GM18907 (cell line): ENCODE measurements at regions not wholly inside any gene's neighbourhood (a gene's known extent, or its start where the extent isn't known, plus 50 kb on each side); places are given as distances from the start of the nearest gene placed in this dataset.

ENCODE experiments used
- ATAC-seq: cut with Tn5 transposase; IDR thresholded peaks from one replicate; pipeline ENCODE4 v1.9.1; 2021; ENCODE audit warnings: mild to moderate bottlenecking, moderate library complexity; ENCODE audit not compliant: unreplicated experiment

- no peak for ATAC-seq
Measured at GRCh38 chr3:99376926-99377325, 261.5 kb upstream of the COL8A1 start.

DNA sequence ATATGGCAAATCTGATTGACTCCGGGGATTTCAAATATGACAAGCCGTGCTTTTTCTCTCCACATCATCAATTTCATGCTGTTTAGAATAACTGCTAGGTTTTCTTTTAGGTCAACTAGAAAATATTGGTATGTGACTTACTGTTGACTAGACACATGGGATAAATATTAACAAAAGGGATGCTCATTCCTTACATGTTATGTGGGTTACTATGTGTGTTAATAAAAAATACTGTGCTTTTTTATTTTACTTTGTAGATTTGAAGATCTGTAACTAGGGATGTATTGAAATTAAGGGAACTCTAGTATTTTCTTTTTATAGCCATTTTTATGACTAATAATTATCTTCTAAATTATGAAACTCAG lies 264.6 kb upstream of the COL8A1 start:
- no peak for ATAC-seq

DNA sequence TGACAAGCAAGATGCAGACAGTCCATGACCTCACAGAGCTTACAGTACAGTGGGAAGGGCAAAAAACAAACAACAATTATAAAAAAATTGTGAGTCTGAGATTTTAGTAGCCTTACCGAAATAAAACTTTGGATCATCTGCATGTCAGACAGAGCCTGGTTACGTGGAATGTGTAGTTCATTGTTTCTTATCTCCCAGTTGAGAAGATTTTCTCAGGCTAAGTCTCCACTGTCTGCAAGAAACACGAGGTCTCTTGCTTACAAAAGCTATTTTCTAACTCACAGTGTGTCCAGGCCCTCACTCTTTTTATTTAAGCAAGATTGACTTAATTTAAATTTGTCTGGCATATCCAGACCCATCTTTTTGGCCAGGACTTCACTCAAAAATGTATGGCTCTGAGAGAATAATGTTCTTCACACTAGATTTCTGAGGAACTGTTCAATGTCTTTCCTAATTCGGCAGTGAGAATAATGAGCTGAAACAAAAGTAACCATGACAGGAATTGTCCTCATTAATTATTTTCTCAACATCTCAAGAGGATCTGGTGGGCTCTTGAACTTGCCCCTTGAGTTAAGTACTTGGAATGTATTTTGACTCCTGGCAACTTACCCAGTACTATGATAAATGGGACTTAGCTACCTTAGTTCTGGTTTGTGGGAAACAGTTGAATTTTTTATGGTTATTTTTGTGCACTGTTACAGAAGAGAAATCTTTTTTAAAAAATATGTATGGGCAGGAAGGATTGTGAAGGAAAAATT lies 265.1 kb upstream of the COL8A1 start:
- no peak for ATAC-seq

DNA sequence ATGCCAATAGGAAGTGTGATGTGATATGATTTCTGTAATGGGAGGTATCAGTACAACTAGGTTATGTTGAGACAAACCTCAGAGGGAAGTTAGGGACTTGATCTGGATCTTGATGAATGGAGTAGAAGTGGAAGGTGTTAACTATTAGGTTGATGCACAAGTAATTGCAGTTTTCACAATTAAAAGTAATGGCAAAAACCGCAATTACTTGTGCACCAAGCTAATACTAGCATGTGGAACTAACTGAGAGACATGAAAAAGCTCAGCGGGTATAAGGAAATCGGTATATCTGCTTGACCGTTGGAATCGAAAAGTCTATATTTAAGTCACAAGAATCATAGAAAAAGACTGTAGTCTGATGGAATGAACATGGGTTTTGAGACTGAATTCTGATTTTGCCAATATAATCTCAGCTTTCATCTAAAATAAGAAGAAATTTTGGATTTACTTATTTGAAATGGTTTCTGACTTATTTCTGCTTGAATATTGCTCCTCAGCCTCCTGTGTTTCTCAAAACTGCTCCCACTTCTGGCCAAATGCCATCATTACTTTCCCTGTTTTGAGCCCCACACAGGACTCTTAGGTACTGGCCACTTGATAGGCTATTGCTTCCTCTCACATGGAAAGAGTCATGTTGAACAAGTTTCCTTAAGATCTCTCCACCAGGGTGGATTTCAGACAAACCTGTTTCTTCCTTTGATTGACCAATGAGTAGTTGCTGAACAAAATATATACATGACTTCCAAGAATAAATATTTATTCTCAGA lies 271.5 kb upstream of the COL8A1 start:
- no peak for ATAC-seq

GRCh38 chr3:99365979-99366378 lies 272.4 kb upstream of the COL8A1 start:
- ATAC-seq, result no peak

DNA sequence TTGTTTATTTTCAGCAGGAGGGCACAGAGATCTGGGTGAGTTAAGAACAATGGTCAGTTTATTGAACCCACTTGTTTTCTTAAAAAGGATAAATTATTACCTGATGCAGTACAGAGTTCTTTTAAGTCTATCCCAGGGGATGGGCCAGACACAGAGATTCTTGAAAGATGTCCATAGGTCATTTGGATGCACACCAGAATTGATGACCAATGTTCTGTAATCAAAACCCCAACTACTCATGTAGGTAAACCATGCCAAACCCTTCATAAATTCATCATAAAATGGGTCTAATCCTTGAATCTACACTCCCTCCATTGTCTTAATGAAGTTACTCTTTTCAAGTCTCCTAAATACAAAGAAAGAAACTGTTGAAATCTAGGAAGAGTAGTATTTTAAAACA lies 273.0 kb upstream of the COL8A1 start:
- ATAC-seq, result no peak

- no peak for ATAC-seq
Measured at GRCh38 chr3:99357131-99357530, 281.3 kb upstream of the COL8A1 start.

GRCh38 chr3:99356696-99357095 lies 281.7 kb upstream of the COL8A1 start:
- ATAC-seq, result no peak

GRCh38 chr3:99355465-99355864 lies 282.9 kb upstream of the COL8A1 start:
- no peak for ATAC-seq

DNA sequence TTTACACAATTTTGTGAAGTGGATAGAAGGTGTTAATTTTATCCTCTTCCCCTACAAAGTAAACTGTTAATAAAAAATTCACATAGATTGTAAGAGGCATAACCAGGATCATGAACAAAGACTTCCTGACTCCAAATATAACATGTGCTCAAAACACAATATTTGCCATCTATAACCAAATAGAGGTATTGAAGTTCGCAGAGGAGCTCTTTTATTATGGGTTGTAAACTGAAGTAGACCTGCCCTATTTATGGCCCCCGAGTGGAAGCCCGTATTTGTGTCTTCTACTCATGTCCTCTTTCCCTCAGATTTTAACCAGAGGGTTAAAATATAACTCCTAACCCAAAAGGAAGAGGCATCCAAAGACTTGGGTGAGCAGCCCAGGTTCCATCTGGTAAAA lies 285.6 kb upstream of the COL8A1 start:
- no peak for ATAC-seq

DNA sequence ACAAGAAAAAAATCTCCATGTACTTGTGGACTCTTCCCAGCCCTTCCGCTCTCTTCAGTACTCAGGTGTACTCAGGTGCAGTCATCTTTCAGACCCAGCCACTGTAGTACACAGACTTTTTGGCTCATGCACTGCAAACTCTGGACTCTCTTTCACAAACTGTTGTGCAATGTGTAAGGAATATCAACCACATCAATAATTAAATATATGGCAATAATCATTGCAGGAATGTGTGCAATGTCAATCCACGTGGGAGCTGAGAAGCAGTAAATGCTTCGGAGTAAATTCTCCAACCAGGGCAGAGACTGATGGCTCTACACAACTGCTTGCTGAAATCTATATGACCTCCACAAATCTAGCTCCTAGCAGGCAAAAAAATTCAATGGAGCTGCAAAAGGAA lies 287.3 kb upstream of the COL8A1 start:
- ATAC-seq, result no peak

DNA sequence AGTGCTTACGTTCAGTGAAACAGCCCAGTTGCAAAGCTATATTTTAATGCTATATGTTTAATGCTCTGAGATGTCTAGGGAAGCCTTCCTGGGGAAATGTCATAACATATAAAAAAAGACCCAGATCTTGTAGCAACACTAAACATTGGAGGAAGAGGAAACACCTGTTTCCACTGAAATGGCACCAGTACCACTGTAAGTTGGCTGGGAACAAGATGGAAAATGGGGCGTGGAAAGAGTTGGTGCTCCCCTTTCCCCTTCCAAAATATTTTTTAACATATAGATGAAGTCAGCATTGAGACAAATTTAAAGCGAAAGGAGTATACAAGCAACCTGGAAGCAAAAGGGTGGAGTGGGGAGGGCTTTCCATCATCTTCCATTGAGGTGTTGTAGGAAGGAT lies 289.9 kb upstream of the COL8A1 start:
- no peak for ATAC-seq

GRCh38 chr3:99344216-99344615 lies 294.2 kb upstream of the COL8A1 start:
- ATAC-seq, result no peak

- ATAC-seq, result no peak
Measured at GRCh38 chr3:99342383-99342782, 296.0 kb upstream of the COL8A1 start.

GRCh38 chr3:99339222-99339621 lies 299.2 kb upstream of the COL8A1 start:
- ATAC-seq, result no peak

DNA sequence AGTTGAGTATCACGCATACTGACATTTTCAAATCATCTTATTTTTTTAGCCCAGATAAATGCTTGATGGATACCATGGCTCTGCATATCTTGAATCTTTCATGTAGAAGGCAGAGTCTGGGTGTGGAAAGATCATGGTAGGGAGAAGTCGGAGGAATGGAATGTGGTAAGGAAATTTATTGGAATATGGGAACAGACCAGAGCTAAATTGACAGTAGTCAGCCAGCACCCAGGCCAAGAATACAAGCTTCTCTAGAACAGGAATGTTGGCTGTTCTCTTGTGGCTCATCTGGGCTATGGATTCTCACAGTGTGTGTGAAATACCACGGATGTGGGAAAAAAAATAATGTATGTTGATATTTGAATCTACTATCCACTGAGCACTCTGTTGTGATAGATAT lies 305.7 kb upstream of the COL8A1 start:
- no peak for ATAC-seq

DNA sequence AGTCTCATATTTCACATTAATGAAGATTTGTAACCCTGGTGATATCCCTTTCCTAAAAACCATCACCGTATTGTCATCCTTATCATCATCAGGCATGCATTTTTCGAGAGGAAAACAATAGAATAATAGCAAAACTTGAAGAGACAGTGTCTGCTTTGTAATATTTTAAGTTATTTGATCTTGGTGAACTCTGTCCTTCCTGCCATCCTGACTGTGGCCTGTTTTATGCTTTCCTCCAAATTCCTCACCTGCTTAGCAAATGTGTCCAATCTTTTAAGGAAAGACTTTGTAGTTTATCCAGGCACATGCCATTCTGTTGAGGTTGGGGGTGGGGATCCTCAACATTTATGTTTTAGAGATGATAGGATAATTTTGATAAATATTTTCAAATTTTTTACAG lies 306.1 kb upstream of the COL8A1 start:
- ATAC-seq, result no peak

- no peak for ATAC-seq
Measured at GRCh38 chr3:99330924-99331532, 307.4 kb upstream of the COL8A1 start.

- ATAC-seq, result no peak
Measured at GRCh38 chr3:99330281-99330680, 308.1 kb upstream of the COL8A1 start.

- ATAC-seq, result no peak
Measured at GRCh38 chr3:99325402-99325801, 313.0 kb upstream of the COL8A1 start.

GRCh38 chr3:99324636-99325203 lies 313.7 kb upstream of the COL8A1 start:
- ATAC-seq, result no peak

GRCh38 chr3:99323940-99324339 lies 314.5 kb upstream of the COL8A1 start:
- ATAC-seq, result no peak
